Suprapubic skin (tissue), 3 donors: ENCODE measurements at regions not wholly inside any gene's neighbourhood (a gene's known extent, or its start where the extent isn't known, plus 50 kb on each side); places are given as distances from the start of the nearest gene placed in this dataset.

Experiments used
- CTCF ChIP-seq, 2 donors: fragments of 200-600 bp in 1 of 2; fragments of 450-650 bp in 1 of 2; sonication (generic) in 1 of 2; IDR thresholded peaks; one replicate each; pipeline ENCODE4 v1.5.1; 2016 to 2019; ENCODE audit warnings: antibody characterized with exemption in 2 of 2, mild to moderate bottlenecking in 1 of 2, moderate library complexity in 1 of 2
- POLR2A ChIP-seq, 2 donors: fragments of 450-650 bp; IDR thresholded peaks; one replicate each; pipeline ENCODE4 v1.6.1; 2017; ENCODE audit warnings: antibody characterized with exemption in 2 of 2, mild to moderate bottlenecking in 2 of 2, moderate library complexity in 2 of 2

- TF ChIP-seq POLR2A (IDR thresholded peaks at IDR 0.05) (no peak), CTCF (IDR thresholded peaks at IDR 0.05) (no peak)
Observed at GRCh38 chr5:145129797-145130196, 705.3 kb downstream of the PRELID2 start.
